CD4-positive, alpha-beta T cell treated with Interleukin-4 for 1 hour (primary cell): ENCODE measurements at regions not wholly inside any gene's neighbourhood (a gene's known extent, or its start where the extent isn't known, plus 50 kb on each side); places are given as distances from the start of the nearest gene placed in this dataset.
"Not testable (repeated sequence)": the region's sequence is repeated elsewhere in the genome, so short reads cannot be mapped to it uniquely, and the experiment has no call there.

ENCODE experiments used
- DNase-seq, 2 donors: peaks; one replicate each; pipeline ENCODE4 v3.0.0-alpha.2; 2020 to 2022

- not testable (repeated sequence) for DNase-seq
Observed at GRCh38 chr7:13631207-13632049, 358.0 kb downstream of the ETV1 start.

GRCh38 chr7:13633857-13634256 is 355.6 kb downstream of the ETV1 start:
- no peak for DNase-seq

- DNase-seq: no peak
Observed at GRCh38 chr7:13639396-13639795, 350.1 kb downstream of the ETV1 start.

GRCh38 chr7:13641714-13642113 is 347.8 kb downstream of the ETV1 start:
- no peak for DNase-seq

DNA sequence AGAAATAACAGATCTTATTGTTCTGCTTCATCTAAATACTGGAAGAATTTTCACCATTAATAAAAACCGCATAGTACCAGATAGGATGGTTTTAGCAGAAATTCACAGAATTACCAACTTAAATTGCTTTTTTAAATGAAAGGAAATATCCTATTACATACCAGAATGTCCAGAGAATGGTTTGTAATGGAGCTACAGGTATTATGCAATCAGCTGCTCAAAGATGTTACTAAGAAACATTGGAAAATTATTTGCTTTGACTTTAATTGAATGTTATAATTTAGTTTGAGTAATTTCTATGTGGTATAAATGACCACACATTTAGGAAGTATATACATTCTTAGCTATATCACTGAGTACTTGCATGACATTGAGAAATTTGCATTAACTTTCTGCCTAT is 338.3 kb downstream of the ETV1 start:
- no peak for DNase-seq

DNA sequence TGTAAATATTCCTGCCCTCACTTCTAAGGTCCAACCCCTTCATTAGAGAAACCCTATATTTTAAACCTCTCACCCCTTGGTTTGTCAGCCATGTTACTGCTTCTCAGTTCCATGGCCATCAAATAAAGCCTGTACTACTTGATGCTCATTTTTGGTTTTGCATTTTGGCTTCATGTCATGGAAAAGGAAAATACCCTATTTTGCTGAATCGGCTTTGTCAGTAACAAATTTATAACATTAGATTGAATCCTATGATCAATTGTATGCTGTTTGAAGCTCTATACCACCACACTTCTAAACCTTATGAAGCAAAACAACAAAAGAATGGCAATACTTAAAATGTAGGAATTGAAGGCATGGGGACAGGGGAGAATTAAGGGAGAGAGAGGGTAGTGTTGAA is 333.1 kb downstream of the ETV1 start:
- no peak for DNase-seq

- DNase-seq: no peak
Observed at GRCh38 chr7:13673290-13673689, 316.2 kb downstream of the ETV1 start.

DNA sequence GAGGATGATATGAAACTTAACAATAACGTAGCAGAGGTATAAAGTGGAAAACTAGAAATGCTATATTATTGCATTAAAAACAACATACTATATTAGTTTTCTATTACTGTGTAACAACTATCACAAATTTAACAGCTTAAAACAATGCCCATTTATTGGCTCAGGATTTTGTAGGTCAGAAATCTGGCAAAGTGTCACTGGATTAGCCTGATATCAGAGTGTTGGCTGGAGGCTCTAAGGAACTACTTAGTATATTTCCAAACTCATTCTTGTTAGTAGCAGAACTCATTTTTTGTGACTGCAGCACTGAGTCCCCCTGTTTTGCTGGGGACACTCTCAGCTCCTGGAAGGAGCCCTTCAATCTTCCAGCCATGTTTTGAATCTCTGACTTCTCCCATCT is 306.8 kb downstream of the ETV1 start:
- no peak for DNase-seq

- DNase-seq: no peak
Observed at GRCh38 chr7:13687500-13687899, 302.0 kb downstream of the ETV1 start.

DNA sequence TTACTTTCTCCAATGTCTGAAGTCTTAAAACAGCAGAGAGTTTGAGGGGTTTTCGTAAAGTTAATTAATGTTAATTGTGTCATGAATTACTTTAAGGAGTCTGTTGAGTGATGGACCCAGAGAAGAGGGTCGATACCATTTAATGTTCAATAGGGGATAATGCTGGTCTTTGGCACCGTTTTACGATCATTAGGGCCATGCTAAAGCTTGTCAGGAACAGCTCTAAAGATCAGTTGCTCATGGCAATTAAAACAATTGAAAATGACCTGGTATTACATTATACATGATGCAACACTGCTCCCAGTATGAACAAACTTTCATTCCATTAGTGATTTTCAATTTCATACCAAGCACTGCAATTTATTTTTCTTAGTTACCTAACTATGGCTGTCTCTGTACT is 296.9 kb downstream of the ETV1 start:
- DNase-seq: no peak

DNA sequence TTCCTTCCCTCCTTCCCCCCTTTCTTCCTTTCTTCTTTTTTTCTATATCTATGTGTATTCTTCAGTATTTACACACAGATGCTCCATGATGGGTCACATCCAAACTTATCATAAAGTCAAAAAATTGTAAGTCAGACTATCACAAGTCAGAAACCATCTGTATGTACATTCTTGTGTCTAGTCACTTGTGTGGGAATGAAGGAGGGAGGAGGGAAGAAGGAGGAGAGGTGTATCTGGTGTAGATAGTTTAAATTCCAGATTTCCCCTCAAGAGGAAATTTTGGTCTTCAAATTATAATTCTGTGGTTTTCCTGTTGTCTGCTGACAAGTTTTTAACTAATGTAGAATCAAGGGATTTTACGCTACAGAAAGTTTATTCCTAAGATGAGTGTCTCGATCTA is 287.2 kb downstream of the ETV1 start:
- no peak for DNase-seq

GRCh38 chr7:13708670-13709069 is 280.8 kb downstream of the ETV1 start:
- no peak for DNase-seq

- no peak for DNase-seq
Observed at GRCh38 chr7:13713092-13713491, 276.4 kb downstream of the ETV1 start.

DNA sequence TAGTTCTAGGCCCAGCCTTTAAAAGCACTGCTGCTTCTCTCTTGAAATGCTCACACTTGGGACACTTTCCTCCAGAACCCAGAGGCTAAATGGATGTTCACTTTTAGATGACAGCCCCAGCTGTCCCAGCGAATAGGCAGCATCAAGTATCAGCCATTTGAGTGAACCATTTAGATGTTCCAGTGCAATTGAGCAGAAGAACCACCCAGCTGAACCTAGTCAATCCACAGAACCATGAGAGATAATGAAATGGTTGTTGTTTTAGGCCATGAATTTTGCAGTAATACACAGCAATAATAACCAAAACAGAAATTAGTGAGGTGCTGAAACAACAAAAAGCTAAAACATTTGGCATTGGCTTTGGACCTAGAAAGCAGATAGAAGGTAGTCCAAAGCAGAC is 273.9 kb downstream of the ETV1 start:
- no peak for DNase-seq

GRCh38 chr7:13717031-13717430 is 272.4 kb downstream of the ETV1 start:
- DNase-seq: no peak

GRCh38 chr7:13724191-13724976 is 265.1 kb downstream of the ETV1 start:
- no peak for DNase-seq

DNA sequence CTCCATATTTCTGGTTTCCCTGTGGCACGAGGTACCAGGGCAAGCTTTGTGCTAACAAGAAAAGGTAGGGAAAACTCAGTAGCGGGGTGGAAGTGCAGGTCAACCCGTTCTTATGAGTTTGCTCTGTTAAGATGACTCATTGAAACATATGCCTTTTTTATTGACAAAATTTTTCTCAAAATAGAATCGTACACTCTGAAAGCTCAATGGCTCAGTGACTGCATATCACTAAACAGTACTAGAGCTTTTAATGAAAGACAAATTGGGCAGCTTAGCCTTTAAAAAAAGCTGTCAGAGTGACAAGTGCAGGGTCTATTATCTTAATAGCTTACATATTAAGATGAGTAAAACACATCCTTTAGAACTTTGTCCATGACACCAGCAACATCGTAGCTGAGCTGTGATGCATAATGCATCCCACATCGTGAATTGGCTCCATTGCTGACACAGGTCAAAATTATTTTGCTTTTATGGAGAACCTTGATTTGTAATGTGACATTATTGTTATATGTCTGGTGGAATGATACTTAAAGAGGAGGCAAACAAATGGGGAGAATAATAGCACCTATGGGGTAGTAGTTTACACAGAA is 264.4 kb downstream of the ETV1 start:
- no peak for DNase-seq

DNA sequence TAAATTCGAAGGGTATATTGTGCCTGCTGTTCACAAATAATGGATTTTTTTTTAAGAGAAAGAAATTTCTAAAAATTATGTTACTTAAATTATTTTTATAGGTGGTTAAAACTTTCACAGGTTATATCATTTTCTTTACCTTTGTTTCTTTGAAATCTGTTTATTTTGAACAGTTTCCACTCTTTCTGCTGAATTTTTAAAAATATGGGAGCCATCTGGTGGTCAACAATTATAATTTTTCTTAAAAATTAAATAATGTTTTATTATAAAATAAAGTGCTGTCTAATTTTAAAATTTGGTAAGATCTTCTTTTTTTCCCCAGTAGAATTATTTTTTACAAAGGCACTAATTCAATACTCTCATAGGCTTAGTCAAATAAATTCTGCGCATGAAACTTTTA is 263.9 kb downstream of the ETV1 start:
- DNase-seq: no peak

GRCh38 chr7:13727279-13727678 is 262.2 kb downstream of the ETV1 start:
- DNase-seq: no peak

DNA sequence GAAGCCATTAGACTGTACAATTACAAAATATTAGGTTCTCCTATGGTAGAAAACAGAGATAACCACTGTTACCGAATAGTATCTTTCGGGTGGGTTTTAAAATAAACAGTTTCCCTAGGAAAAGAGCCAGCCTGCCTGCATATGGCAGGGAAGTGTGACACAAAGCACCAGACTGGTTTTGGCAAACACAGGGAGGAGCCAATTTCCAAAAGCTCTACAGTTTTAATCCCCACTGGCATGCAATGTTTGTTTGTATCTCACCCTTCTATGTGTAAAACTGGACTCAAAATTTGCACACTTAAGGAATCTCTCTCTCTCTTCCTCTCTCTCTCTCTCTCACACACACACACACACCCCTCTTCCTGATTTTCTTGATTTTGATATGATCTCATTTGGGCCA is 261.7 kb downstream of the ETV1 start:
- DNase-seq: no peak

DNA sequence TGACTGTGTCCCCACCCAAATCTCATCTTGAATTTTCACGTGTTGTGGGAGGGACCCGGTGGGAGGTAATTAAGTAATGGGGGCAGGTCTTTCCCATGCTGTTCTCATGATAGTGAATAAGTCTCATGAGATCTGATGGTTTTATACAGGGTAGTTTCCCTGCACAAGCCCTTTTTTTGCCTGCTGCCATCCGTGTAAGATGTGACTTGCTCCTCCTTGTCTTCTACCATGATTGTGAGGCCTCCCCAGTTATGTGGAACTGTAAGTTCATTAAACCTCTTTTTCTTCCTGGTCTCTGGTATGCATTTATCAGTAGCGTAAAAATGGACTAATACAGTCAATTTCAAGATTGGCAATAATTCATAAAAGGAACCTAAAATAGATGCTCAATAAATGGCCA is 261.0 kb downstream of the ETV1 start:
- DNase-seq: not testable (repeated sequence)

DNA sequence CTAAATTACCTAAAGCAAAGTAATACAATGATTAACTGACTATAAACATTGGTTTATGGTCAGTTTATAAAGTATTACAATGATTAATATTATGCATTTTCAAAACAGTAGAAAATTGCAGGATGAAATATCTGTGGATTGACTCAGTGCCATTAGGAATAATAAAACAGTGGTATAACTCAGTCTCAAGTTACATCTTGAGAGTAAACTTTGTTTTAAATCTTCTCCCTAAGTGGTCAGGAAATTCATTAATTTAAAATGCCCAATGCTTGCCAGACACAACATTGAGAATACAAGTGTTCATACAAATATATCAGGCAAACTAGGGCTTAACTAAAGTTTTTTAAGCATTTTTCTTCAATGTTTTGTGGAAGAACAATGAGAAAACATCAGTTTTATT is 257.8 kb downstream of the ETV1 start:
- DNase-seq: no peak

DNA sequence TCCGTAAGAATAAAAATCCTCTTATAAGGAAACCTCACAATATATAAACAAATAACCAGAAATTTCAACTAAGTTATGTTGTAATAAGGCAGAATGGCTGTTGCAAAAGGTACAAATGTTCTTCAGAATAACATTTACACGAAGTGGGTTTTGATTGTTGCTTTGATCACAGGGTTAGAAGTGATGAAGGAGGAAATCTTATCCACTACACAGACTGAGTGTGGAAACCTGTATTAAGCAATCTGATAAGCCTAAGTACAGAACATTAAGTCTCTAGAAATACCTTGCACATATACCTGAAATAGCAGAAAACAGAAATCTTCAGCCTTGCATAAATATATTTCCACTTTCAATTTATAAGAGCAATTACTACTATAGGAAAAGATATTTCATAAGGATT is 251.9 kb downstream of the ETV1 start:
- DNase-seq: no peak

DNA sequence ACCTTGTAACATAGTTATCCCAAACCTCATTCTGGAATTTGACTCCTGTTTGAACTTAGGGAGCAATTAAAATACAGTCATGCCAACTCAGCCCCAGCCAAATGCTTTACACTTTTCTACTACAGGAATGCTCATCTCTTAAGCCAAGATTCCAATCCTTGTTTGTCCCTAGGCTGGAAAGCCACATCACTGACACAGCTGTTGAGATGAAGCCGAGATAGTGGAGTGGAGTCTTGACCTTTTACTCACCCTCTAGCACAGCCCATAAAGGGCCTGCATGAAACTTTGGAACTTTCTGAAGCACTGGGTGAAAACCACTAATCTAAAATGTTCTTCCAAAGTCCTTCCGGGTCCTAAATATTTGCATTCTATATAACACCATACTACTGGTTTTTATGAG is 247.3 kb downstream of the ETV1 start:
- no peak for DNase-seq
